ENCODE measurements at regions not wholly inside any gene's neighbourhood (a gene's known extent, or its start where the extent isn't known, plus 50 kb on each side); places are given as distances from the start of the nearest gene placed in this dataset.

GRCh38 chr13:100817928-100818327, 143.3 kb upstream of the TMTC4 start:
- H3K4me3 ChIP-seq, result no peak overlapping the region
- TF ChIP-seq CTCF (IDR thresholded peaks at IDR 0.05) (no peak), POLR2A (IDR thresholded peaks at IDR 0.05) (no peak)
- ATAC-seq (no peak), DNase-seq (no peak)
- H3K27ac ChIP-seq, result no peak overlapping the region
- no peaks in the 10 kb centered on the region for H3K4me1 ChIP-seq
- H3K27me3 ChIP-seq, result no peaks in the 10 kb centered on the region
- no peaks in the 10 kb centered on the region for H3K36me3 ChIP-seq (replicated peaks in 1 of 2; ENCODE audit: insufficient read depth in 1 of 2, low read depth in 2 of 2)
- intact Hi-C loops (cut with DNase I), result no loop called here
- no peaks in the 10 kb centered on the region for H3K9me3 ChIP-seq

- no peaks in the 10 kb centered on the region for H3K4me1 ChIP-seq
- WGBS, 2 donors, result 61 to 70% methylated on average over 3 of the region's 3 CpGs
- H3K27ac ChIP-seq, result no peak overlapping the region
- ATAC-seq, result no peak
- no peaks in the 10 kb centered on the region for H3K9me3 ChIP-seq
- no peak overlapping the region for H3K4me3 ChIP-seq
- no peak for DNase-seq
- intact Hi-C loops (cut with DNase I), result no loop called here
- no peaks in the 10 kb centered on the region for H3K27me3 ChIP-seq
- H3K36me3 ChIP-seq (replicated peaks in 1 of 2; ENCODE audit: insufficient read depth in 1 of 2, low read depth in 2 of 2), result no peaks in the 10 kb centered on the region
- TF ChIP-seq CTCF (IDR thresholded peaks at IDR 0.05), result no peak
- no peak for TF ChIP-seq POLR2A (IDR thresholded peaks at IDR 0.05)
Observed at GRCh38 chr13:100815476-100816046, 141.0 kb upstream of the TMTC4 start.

GRCh38 chr13:100812982-100813584, 138.5 kb upstream of the TMTC4 start:
- intact Hi-C loops (cut with DNase I), result no loop called here
- Histone ChIP-seq H3K4me1 (no peaks in the 10 kb centered on the region), H3K27ac (no peak overlapping the region), H3K4me3 (no peak overlapping the region), H3K36me3 (replicated peaks in 1 of 2; ENCODE audit: insufficient read depth in 1 of 2, low read depth in 2 of 2) (no peaks in the 10 kb centered on the region), H3K9me3 (no peaks in the 10 kb centered on the region), H3K27me3 (no peaks in the 10 kb centered on the region)
- 71 to 74% methylated on average over 2 of the region's 2 CpGs for WGBS, 2 donors
- DNase-seq (no peak), ATAC-seq (no peak)
- TF ChIP-seq POLR2A (IDR thresholded peaks at IDR 0.05) (no peak), CTCF (IDR thresholded peaks at IDR 0.05) (no peak)

DNA sequence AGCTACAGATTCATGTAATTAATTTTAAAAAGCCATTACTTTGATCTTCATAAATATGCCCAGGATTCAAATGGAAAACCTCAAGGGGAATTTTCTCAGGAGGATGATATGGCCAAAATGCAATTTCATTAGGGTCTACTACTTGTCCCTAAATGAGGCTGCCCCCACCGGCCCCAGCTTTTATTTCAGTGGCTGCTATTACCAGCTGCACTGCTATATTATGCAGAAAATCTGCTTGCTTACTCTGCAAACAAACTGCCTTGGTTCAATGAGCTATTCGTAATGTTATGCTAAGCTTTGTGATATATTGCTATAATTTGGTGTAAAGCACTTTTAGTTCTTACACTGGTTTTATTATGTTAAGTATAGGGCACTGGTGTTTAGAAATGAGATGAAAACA, 137.3 kb upstream of the TMTC4 start:
- intact Hi-C loops (cut with DNase I), result no loop called here
- TF ChIP-seq CTCF (IDR thresholded peaks at IDR 0.05), result no peak
- H3K4me1 ChIP-seq, result no peaks in the 10 kb centered on the region
- no peak overlapping the region for H3K4me3 ChIP-seq
- DNase-seq (no peak), ATAC-seq (no peak)
- 57 to 68% methylated on average over 2 of the region's 2 CpGs for WGBS, 2 donors
- no peaks in the 10 kb centered on the region for H3K9me3 ChIP-seq
- H3K27ac ChIP-seq, result no peak overlapping the region
- H3K36me3 ChIP-seq (replicated peaks in 1 of 2; ENCODE audit: insufficient read depth in 1 of 2, low read depth in 2 of 2), result no peaks in the 10 kb centered on the region
- no peaks in the 10 kb centered on the region for H3K27me3 ChIP-seq

Measured in body of pancreas (tissue), 4 donors.